GM21529 (cell line): ENCODE measurements at regions not wholly inside any gene's neighbourhood (a gene's known extent, or its start where the extent isn't known, plus 50 kb on each side); places are given as distances from the start of the nearest gene placed in this dataset.
"Not testable (repeated sequence)": the region's sequence is repeated elsewhere in the genome, so short reads cannot be mapped to it uniquely, and the experiment has no call there.

Experiments used
- ATAC-seq: cut with Tn5 transposase; IDR thresholded peaks from one replicate; pipeline ENCODE4 v1.9.1; 2021; ENCODE audit not compliant: unreplicated experiment

DNA sequence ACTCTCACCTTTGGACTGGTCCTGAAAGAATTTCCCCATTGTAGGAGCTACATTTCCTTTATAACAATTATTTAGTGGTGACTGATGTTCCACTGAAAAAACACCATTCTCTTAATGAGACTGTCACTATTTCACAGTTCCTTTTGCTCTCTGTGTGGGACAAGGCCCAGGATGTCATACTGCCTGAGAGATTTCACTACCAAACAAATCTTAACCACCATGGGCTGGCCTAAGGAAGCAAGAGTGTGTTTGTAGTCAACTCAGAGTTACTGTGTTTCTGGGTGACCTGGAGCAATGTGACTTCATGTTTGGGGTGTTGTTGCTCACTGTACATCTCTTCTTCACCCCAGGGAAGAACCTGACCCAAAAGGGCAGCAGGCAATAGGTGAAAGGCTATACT lies 50.1 kb upstream of the ZNF608 start:
- peak; percentile 66 for ATAC-seq

- no peak for ATAC-seq
Measured at GRCh38 chr5:124797665-124798087, 51.2 kb upstream of the ZNF608 start.

DNA sequence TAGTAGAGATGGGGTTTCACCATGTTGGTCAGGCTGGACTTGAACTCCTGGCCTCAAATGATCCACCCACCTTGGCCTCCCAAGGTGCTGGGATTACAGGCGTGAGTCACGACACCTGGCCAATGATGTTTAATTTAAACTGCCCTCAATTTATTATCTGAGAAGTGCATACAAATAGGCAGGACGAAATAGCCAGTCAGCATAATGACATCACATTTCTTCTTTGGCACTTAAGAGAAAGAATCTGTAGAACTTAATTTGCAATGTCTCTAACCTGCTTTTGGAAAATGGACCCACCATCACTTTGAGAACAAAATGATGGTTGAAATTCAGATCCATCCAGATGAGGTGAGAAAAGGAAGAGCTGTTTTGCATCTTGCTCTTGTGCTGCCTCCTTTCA lies 52.5 kb upstream of the ZNF608 start:
- no peak for ATAC-seq

DNA sequence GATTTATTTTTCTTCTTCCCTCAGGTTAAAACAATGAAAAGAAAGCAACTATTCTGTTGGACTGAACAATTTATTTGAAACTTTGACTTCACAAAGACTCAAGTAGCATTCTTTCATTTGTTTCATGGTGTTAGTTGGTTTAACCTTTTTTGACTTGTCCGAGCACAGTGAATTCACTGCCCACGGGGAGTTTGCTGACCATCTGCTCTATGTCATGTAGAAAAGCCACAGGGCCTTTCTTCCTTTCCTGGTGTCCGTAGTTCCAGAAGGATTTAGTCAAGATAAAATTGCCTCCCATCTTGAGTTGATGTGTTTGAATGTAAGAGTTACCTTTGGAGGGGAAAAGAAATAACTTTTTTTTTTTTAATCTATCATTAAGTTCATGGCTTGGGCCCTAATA lies 55.1 kb upstream of the ZNF608 start:
- ATAC-seq = no peak

GRCh38 chr5:124803617-124804323 lies 57.3 kb upstream of the ZNF608 start:
- ATAC-seq = no peak

DNA sequence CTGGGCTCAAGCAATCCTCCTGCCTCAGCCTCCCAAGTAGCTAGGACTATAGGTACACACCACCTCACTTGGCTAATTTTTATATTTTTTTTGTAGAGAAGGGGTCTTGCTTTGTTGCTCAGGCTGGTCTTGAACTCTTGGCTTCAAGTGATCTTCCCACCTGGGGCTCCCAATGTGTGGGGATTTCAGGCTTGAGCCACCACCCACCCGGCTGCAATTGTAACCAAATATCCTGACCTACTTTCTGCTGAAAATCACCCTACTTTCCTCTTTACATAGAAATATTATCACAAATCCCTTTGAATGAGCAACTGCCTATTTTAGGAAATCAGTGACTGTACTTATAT lies 59.6 kb upstream of the ZNF608 start:
- no peak for ATAC-seq

GRCh38 chr5:124806373-124807077 lies 60.1 kb upstream of the ZNF608 start:
- no peak for ATAC-seq

- ATAC-seq = no peak
Measured at GRCh38 chr5:124808842-124809268, 62.4 kb upstream of the ZNF608 start.

DNA sequence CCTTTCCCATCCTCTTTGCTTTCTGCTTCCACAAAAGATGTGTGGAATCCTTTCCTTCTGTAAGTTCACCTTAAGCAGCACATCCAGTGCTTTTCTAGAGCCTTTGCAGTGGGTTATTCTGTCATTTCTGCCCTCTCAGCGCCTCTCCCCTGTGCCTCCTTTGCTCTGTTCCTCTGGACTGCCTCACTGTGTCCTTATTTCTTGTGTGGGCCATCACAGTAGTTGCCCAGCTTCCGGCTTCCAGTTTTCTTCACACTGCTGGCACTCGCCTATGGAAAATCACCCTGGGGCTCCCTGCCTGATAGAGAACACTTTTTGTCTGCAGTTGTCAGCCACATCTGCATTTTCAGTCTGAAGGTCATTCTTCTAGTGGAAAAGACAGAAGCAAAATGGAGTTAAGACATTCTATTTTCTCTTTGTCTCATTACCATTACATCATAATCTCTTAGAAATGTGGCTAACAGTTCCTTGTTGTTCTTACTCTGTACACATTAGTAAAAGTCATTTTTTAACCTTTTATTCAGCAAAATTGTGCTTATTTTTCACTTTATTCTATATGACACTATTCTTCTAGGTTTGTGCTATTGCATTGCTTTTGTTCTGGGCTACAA lies 64.1 kb upstream of the ZNF608 start:
- ATAC-seq = no peak

GRCh38 chr5:124812771-124813358 lies 66.4 kb upstream of the ZNF608 start:
- no peak for ATAC-seq

DNA sequence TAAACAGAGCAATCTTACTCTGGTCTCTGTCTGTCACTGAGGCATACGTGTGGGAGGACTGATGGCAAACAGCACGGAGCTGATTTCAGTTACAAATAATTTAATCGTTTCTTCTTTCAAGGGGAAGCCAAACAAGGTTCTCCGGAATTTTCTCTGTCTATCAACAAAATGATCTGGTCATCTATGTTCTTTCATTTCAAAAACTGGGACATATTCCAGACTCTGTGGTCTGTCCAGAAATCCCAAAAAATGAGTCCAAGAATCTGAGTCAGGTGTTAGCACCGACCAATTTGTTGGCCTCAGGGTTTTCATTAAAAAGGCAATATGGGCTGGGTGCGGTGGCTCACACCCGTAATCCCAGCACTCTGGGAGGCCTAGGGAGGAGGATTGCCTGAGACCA lies 69.9 kb upstream of the ZNF608 start:
- no peak for ATAC-seq

DNA sequence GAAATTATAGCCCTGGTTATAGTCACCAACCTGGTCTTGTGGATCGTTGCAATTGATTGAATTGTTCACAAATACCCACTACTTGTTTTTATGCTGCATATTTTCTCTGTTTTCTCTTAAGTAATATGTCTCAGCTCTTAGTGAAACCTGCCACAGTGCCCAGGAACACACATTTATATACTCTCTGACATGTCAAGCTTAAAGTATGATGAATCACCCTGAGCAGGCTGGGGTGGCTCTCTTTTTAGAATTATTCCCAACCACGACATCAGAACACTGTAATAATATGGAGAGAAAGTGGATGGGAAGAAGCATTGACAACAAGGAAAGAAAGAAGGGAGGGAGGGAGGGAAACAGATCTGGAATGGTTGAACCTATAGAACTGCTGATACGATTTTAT lies 72.8 kb upstream of the ZNF608 start:
- ATAC-seq = no peak

- no peak for ATAC-seq
Measured at GRCh38 chr5:124822647-124823046, 76.2 kb upstream of the ZNF608 start.

- no peak for ATAC-seq
Measured at GRCh38 chr5:124823380-124823779, 76.9 kb upstream of the ZNF608 start.

- ATAC-seq = no peak
Measured at GRCh38 chr5:124824637-124825158, 78.3 kb upstream of the ZNF608 start.

GRCh38 chr5:124825250-124825982 lies 79.0 kb upstream of the ZNF608 start:
- ATAC-seq = peak; percentile 75

DNA sequence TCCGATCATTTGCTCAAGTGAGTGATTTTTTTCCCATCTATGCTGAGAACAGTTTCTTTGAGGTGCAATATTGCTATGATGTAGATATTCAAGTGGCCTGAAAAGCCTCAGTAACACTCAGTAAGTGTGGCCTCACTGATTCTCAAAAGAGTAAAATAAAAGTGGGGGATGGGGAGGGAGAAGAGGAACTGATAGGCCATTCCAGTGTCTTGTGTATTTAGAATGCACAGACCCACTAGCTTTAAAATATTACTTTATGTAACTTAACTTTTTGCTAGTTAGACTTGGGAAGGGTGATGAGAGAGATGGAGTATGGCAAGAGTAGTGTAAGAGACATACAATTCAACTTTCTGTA lies 79.5 kb upstream of the ZNF608 start:
- no peak for ATAC-seq

DNA sequence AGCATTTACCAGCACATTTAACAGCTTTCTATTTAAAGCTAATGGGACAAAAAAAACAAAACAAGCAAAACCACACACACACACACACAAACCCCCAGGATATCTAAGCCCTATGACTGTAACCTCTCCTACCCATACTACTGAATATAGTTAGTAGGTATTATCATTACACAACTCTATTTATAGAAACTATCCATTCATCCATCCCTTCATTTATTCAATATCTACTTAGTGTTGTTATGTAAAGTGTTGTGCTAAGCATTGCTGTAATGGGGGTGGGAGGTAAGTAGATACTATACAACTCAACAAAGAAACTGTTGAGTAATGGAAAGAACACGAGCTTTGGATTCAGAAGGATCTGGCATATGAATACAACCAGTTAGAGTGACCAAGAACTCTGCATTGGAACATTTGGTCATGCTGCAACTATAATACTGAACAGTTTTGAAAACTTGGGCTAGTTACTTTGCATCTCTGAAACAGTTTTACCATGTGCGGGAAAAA lies 82.3 kb upstream of the ZNF608 start:
- no peak for ATAC-seq

- no peak for ATAC-seq
Measured at GRCh38 chr5:124831687-124832240, 85.3 kb upstream of the ZNF608 start.

- no peak for ATAC-seq
Measured at GRCh38 chr5:124832510-124832909, 86.1 kb upstream of the ZNF608 start.

DNA sequence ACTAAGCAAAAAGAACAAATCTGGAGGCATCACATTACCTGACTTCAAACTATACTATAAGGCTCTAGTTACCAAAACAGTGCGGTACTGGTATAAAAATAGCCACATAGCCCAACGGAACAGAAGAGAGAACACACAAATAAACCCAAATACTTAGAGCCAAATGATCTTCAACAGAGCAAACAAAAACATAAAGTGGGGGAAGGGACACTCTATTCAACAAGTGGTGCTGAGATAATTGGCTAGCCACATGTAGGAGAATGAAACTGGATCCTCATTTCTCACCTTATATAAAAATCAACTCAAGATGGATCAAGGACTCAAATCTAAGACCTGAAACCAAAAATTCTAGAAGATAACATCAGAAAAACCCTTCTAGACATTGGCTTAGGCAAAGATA lies 89.9 kb upstream of the ZNF608 start:
- not testable (repeated sequence) for ATAC-seq
